GOT3 (cell line): ENCODE measurements at regions not wholly inside any gene's neighbourhood (a gene's known extent, or its start where the extent isn't known, plus 50 kb on each side); places are given as distances from the start of the nearest gene placed in this dataset.

Experiments used
- DNase-seq: peaks from one replicate; lab custom pipeline; 2025; ENCODE audit warnings: mixed read lengths; lab: John Stamatoyannopoulos, UW

DNA sequence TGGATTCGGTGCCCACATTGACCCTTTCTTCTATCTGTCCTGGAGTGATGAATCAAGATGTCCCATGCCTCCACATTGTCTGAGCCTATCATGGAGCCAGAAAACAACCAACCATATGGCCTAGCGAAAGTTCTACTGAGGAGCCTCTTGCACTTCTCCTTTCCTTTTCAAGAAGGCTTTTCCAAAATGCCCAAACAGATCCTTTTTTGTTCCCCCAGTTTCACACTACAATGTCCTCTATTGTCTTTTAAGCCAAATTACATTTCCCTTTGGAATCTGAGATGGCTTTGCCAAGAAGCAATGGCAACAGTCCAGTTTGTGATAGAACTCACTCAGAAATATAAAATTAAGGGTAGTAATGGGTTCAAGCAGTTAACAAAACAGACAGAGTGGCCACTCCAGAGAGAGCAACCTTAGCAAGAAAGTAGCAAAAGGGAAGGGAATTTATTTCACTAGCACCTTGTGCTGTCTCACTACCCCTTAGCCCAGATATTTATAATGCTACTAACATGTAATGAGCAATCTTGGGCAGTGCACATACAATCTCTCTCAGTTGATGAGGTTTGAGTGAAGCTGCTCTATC lies 194.6 kb upstream of the PDE1C start:
- no peak for DNase-seq

DNA sequence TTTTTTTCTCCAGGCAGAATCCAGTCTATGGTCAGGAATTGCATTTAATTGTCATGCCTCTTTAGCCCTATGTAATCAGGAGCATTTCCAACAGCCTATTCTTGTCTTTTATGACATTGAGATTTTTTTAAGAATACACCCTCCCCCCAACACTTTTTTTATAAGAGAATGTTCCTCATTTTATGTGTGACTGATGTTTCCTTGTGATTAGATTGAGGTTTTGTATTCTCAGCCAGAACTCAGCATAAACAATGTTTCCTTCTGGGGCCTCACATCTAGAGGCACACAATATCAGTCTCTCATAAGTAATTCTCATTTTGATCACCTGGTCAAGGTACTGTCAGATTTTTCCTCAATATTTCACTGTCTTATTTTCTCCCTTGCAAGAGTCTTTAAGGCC lies 193.4 kb upstream of the PDE1C start:
- no peak for DNase-seq

DNA sequence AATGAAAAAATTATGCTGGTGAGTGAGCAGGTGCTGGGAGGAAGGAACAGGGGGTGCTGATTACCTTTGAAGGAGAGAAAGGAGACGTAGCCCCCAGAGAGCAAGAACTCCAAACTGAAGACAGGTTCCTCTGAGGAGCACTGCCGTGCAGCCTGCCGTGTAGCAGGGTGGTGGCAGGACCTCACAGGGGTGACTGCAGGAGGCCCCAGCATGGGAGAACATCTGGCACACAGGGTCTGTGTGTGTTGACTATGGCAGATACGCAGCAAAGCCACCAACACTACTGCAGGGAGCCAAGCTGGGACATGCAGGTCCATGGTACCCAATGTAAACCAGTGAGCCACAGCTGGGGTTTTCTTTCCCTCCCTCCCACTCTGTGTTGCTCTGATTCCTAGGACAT lies 192.1 kb upstream of the PDE1C start:
- no peak for DNase-seq

DNA sequence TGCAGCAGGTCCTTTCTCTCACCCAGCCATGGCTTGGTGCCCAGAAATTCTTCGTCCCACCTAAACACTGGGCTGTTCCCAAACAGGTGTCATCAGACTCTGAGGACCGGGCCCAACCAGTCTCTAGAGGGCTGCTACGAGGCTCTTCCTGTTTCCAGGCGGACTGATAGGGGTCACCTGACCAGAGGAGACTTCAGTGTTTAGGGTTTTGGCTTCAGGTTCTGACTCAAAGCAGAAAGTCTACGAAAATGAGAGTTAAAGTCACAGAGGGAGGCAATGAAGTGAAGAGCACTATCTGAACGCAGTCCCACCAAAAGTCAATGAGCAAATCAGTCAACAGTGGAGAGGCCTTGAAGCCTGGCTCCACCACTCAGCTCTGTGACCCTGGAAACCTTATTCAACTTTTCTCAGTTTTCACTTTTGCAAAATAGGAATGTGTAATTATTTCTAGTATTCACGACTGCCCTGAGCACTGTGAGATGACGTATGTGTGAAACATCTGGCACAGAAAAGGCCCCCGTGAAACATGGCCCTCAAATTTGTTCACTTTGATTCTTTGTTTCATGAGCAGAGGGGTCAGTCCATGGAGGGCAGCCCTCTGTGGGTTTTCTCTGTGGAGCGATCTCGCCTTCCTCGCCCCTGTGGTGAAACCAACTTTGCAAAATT lies 189.9 kb upstream of the PDE1C start:
- no peak for DNase-seq

DNA sequence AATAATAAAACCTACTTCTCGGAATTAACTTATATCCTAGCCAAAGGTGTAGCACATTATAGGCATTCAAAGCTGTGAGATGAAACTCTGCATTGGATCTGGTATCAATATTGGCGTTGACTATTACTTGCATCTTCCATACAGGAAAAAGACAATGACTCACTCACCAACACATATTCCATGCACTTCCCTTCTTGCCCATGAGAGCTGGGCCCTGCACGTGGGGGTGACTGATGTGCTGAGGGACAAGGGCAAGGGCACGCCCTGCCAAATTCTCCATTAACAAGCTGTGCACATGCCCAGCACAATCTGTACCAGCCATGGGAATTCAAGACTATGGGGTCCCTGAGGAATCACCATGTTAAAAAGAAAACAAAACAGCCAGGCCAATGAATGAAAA lies 188.1 kb upstream of the PDE1C start:
- DNase-seq = no peak

DNA sequence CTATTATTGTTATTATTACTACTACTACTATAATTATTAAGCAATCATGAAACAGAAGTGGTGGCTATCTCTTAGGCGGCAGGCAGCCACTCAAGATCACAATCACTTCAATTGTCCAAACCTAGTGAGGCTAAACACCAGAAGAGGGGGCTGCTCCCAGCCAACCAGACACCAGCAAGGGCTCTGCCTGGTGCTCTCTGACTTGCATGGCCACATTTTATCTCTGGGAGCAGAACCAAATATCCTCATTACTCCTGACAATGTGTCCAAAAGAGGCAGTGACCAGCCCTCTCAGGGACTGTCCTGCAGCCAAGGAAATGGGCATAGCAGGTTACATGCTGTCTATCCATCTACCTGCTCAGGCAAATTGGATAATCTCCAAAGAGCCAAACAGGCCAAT lies 187.4 kb upstream of the PDE1C start:
- no peak for DNase-seq

DNA sequence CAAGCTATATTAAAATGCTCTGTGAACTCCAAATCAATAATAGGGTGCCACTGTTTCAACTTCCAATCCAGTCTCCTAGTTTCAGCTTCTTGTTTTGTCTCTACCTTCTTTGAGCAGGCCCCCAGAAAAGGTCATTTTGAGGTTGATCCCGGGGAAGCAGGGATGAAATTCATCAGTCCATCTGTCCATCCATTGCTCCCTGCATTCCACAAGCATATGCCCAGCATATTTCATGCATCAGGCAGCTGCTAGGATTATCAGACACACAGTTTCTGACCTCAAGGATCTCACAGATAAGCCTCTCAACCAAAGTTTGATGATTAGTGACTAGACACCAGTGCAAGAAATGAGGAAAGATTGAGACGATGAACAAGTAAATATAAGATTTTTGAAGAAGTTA lies 186.6 kb upstream of the PDE1C start:
- DNase-seq = no peak

DNA sequence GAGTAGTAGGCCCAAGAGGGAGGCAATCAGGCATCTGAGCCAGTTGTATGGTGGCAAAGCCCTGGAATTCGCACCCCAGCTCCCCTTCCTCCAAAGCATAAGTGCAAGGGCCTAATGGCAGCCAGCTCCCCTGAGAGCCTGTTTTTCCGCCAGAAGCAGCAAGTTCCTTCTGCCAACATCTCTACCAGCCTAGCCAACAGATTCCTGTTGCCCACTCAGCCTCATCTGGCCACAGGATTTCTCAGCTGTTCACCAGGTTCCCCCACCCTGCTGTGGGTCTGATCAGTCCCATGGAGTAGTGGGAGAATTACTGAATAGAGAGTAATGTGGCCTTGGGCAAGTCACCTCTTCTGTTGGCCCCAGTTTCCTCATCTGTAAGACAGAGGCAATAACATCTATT lies 186.2 kb upstream of the PDE1C start:
- no peak for DNase-seq

DNA sequence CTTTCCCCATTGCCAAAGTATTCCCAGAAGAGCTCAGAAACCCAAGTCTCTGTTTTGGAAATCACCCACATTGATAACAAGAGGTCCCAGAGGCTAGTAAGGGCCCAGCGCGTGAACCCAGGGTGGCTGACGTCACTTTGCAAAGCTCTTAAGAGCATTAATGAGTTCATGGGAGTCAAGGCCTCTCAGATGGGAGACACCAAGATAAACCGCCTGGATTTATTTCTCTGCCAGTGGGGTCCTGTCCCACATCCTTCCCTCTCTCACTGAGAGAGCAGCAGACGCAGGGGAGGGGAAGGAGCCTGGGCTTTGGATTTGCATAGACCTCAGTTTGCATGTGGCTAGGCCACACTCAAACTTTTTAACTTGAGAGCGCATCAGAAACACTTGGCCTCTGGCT lies 184.8 kb upstream of the PDE1C start:
- no peak for DNase-seq

DNA sequence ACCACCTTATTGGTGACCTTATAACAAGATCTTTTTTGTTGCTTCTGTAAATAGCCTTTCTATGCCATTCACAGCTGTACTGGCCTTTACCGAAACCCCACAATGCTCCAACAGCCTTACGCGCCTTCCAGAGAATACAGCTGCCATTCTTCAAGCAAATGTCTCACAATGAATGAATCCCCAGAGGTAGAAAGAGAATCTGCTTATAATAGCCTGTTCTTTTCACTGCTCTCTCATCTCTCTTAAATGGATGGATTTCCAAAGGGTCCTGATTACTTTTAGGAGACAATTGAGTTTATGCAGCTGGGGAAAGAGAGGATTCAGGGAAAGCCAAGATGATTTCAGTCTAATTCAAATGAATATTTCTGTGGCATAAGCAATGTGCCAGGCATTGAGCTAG lies 183.1 kb upstream of the PDE1C start:
- no peak for DNase-seq

DNA sequence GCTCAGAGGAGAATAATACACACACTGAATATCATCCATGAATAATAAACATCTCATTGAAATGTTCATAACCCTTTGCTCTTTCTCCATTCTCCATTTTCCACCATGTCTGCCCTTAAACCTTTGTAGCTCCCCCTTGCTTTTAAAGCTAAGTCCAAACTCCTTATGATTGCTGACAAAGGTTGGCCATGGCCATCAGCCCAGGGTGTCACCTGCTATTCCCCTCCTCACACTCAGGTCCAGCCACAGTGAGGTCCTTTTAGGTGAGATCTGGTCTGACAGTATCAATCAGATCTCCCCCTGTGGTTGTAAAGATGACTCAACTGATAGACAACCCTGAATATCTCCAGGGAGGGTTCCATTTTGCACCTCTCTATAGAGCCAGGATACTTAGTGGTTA lies 181.5 kb upstream of the PDE1C start:
- no peak for DNase-seq

DNA sequence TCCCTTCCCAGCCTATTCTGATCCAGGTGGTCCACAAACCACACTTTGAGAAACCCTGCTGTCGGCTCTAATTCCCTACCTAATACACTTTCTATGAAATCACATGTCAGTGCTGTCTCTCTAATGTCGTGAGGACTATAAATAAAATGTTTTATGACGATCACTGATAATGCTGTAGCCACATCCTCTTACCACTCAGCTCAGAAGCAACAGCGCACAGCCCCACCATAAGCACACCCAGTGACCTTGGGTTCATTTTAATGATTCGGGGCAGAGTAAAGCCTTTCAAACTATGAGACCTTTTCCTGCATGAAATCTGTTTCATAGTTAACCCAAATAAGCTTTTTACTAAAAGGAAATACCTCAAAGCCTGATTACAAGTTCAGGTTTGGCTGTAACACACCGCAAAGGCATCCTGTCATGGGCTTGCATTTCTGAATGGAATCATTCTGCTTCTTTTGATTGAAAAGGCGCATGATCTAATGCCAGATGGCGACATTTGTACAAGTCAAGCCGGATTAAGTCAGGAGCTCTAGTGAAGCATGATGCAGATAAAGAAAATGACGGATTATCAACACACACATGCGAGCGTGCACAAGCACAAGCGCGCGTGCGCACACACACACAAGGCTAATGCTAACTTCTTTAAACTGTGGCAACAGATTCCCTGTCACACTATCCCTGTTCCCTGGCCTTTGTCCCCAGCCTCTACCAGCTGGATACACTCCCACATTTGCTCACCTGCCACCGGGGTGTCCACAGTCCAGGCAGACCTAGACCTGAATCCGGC lies 180.5 kb upstream of the PDE1C start:
- DNase-seq = no peak

DNA sequence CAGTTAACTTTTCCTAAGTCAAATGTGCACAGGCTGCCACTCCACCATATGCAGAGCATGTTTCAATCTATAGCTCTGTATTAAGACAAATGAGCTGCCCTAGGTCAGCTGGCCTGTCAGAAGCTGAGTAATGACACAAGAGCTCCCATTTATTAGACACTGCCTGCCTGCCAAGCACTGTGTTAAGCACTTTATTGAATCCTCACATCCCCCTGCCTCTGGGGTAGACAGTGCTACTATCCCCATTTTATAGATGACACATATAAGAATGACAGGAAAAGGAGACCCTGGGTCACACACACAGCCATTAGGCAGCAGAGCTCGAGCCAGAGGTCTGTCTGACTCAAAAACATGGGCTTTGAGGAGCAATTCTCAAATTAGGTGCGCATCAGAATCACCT lies 179.8 kb upstream of the PDE1C start:
- no peak for DNase-seq

DNA sequence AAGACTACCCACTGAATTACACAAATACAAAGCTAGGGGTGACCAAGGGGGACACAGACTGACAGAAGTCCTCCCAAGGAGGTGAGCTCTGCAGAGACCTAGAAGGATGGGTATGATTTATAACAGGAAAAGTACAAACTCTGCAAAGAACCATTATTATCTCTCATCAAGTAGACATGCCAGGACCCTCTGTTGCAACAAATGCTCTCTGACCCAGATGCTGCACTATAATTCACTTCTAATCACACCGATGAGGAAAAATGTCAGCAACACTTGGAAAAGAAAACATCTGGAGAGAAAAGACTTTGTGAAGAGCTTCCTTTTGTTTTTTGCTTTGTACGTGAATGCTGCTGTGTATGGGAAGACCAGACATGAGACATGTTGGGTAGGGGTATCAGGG lies 178.3 kb upstream of the PDE1C start:
- DNase-seq = no peak

DNA sequence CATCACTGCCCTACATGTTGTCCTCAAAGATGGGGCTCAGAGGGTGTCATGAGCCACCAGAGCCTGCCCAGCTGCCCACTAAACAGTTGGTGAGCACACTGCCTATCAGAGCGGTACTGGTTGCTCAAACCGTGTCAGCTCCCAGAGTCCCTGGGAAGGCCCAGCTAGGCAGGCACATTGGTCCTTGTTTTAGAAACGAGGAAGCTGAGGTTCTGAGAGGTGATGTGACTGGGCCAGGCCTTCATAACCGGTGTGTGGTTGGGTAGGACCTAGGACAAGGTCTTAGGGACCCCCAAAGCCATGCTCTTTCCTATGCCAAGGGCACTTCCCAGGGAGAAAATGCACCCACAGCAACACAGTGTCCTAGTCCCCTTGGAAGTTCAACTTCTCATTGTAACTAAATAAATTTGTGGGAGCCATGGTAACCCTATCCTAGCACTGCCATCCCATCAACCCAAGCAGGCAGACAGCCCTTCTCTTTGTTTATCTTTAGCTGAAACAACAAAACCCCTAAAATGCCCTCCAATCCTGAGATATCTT lies 174.7 kb upstream of the PDE1C start:
- DNase-seq = no peak

DNA sequence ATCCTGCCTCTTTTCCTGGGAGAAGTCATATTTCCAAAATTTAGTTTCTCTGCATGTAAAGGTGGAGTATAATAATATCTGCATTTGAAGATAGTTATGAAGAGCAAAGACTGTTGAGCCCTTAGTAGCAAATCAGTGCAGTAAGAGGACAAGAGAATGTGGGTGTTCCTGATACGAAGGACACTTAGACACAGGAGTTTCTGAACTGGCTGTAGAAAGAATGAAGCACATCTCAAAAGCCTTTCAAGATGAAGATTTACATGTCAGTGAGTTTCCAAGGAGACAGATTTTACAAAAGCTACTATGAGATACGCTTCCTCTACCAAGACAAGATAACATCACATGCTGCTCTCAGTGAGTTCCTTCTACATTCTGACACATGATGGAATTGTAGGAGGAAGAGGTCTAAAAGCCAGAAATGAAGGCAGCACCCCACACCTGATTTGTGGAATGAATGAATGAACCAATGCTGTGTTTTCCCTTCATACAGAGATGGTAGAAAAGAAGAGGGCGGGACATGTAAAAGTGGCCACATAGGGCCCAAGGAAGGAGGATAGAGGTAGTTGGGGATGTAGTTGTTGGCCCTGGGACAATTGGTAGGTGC lies 173.6 kb upstream of the PDE1C start:
- DNase-seq = no peak

DNA sequence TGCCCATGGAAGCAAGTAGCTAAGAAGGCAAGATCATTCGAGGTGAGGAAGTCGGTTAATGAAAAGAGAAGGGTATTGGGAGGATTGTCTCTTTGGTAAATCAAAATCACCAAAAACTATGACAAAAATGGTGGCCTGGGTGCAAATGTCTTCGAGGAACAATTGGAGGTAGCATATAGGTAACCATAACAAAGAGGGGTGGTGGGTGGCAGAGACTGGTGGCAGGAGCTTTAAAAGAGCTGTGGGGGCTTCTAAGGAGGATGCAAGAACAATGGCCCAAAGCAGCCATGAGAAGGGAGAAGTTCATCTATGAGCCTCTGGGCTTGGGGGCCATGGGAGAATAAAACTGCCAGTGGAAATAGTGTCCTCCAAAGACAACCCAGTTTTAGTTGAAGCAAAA lies 172.2 kb upstream of the PDE1C start:
- no peak for DNase-seq

DNA sequence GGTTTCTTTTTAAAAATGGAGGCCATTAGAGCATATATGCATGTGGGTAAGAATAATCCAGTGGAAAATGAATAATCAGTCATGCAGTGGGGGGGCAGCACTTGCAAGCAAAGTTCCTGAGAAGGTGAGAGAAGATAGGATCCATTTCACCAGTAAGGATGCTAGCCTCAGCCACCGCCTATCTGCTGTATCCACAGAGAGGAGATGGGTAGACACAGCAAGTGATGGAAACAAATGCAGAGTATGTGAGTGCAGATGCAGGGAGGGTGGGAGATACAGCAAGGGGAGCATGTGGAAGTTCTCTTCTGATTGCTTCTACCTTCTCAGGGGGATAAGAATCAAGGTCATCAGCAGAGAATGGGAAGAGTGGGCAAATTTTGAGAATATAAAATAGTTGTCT lies 171.4 kb upstream of the PDE1C start:
- no peak for DNase-seq

DNA sequence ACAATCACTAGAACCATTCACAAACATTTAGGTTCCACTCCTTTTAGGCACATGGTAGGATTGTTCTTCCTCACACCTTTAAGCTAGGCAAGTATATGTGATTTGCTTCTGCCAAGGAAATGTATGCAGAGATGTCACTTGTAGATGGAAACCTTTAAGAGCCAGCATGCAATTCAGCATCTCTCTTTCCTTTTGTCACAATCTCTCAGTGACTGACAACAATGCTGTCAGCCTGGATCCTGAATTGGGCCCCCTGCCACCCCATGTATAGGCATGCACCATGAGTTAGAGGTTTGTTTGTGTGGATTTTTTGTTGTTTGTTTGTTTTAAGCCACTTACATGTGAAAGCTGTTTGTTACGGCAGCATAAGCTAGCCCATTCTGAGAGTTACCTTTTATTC lies 169.6 kb upstream of the PDE1C start:
- DNase-seq = no peak

DNA sequence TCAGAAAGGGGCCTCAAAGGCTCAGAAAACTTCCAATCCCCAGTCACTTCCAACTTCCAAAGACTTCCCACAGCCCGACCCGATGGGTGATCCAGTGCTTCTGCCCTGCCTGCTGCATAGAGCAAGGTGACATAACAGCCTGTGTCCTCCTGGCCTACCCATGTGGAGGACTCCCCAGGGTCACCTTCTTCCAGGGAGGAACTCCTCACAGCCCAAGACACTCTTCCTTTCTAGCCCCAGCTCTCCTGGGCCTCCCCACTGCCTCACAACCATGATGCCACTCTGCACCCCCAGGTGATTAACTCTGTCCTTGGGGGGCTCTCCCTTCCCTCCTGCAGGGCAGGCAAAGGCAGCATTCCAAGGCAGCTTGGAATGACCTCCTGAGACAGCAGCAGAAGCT lies 158.4 kb upstream of the PDE1C start:
- DNase-seq = no peak

DNA sequence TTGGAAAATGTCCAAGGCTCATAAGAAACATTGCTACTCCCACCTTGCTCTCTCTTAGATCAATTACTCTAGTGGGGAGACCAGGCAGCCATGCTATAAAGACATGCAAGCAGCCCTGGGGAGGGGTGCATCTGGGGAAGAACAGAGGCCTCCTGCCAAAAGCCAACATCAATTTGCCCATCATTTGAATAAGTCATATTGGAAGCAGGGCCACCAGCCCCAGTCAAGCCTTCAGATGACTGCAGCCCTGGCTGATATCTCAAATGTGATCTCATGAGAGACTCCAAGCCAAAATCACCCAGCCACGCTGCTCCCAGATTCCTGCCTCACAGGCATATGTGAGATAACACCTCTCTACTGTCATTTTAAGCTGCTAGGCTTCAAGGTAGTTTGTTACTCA lies 157.5 kb upstream of the PDE1C start:
- no peak for DNase-seq

DNA sequence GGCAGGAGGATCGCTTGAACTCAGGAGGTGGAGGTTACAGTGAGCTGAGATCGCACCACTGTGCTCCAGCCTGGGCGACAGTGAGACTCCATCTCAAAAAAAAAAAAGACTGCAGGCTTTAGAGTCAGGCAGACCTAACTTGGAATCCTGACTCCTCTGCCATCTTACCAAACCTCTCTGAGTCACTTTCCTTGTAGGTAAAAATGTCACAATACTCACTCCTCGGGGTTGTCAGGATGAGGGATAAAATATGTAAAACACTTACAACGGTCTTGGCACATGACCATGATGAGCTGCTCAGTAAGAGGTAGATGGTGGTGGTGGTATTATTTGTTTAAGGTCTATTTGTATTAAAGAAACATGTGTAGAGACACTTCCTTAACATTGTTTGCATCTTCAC lies 154.1 kb upstream of the PDE1C start:
- no peak for DNase-seq

DNA sequence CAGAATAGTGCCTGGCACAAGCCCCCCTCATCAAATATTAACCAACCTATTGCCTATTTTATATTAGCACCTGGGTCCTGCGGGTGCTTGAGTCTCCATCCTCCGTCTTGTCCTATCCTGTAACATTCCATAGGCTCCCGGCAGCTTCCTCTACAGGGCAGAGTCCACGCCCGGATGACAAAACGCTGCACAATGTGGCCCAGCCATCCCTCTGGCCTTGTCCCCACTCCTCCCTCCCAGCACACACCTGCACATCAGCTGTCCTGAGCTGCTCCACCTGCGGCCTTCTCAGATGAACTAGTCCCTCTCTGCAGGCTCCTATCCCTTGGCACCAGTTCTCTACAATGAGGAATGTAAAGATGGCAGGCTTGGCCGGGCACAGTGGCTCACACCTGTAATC lies 153.5 kb upstream of the PDE1C start:
- no peak for DNase-seq
